ENCODE measurements at regions not wholly inside any gene's neighbourhood (a gene's known extent, or its start where the extent isn't known, plus 50 kb on each side); places are given as distances from the start of the nearest gene placed in this dataset.

GRCh38 chr14:51550636-51551035 lies 101.1 kb upstream of the FRMD6 start:
- Mint-ChIP-seq H3K27me3 (peaks cover 0 to 32% (median 23%) of the 10 kb centered on the region in 5 donors), H3K4me1 (no peaks in the 10 kb centered on the region), H3K36me3 (no peaks in the 10 kb centered on the region), H3K9me3 (no peaks in the 10 kb centered on the region), H3K27ac (no peak overlapping the region), H3K4me3 (no peak overlapping the region)
- ChIA-PET CTCF (no interaction called here), POLR2A (no interaction called here)
- Histone ChIP-seq H3K9me3 (ENCODE audit: control insufficient read depth in 2 of 3, low read length in 3 of 3) (no peaks in the 10 kb centered on the region), H3K27ac (ENCODE audit: low read depth, low read length) (no peak overlapping the region), H3K27me3 (ENCODE audit: control insufficient read depth in 2 of 2, insufficient read depth in 2 of 2, low read length in 2 of 2) (no peaks in the 10 kb centered on the region), H3K4me3 (ENCODE audit: low read length) (no peak overlapping the region), H3K36me3 (ENCODE audit: control insufficient read depth in 2 of 3, insufficient read depth in 3 of 3, low read length in 3 of 3) (no peaks in the 10 kb centered on the region), H3K4me1 (ENCODE audit: control insufficient read depth in 2 of 2, insufficient read depth in 2 of 2, low read length in 2 of 2) (no peaks in the 10 kb centered on the region)
- DNase-seq = no peak
- ATAC-seq = no peak
- intact Hi-C loops (cut with micrococcal nuclease) = loop anchor here in 1 of 2 donors (10.0 kb wide), 1 partner anchor 234 kb away; no protein-coding TSS in a partner anchor

GRCh38 chr14:51552275-51552674 lies 99.4 kb upstream of the FRMD6 start:
- Histone ChIP-seq H3K36me3 (ENCODE audit: control insufficient read depth in 2 of 3, insufficient read depth in 3 of 3, low read length in 3 of 3) (no peaks in the 10 kb centered on the region), H3K27me3 (ENCODE audit: control insufficient read depth in 2 of 2, insufficient read depth in 2 of 2, low read length in 2 of 2) (no peaks in the 10 kb centered on the region), H3K27ac (ENCODE audit: low read depth, low read length) (no peak overlapping the region), H3K4me1 (ENCODE audit: control insufficient read depth in 2 of 2, insufficient read depth in 2 of 2, low read length in 2 of 2) (no peaks in the 10 kb centered on the region), H3K9me3 (ENCODE audit: control insufficient read depth in 2 of 3, low read length in 3 of 3) (no peaks in the 10 kb centered on the region), H3K4me3 (ENCODE audit: low read length) (no peak overlapping the region)
- Mint-ChIP-seq H3K27me3 (peaks cover 10 to 30% (median 20%) of the 10 kb centered on the region in 5 donors), H3K36me3 (no peaks in the 10 kb centered on the region), H3K27ac (no peak overlapping the region), H3K9me3 (no peaks in the 10 kb centered on the region), H3K4me1 (no peaks in the 10 kb centered on the region), H3K4me3 (no peak overlapping the region)
- ChIA-PET CTCF (no interaction called here), POLR2A (no interaction called here)
- intact Hi-C loops (cut with micrococcal nuclease) = loop anchor here in 1 of 2 donors (10.0 kb wide), 1 partner anchor 233 kb away; no protein-coding TSS in a partner anchor
- ATAC-seq = no peak
- no peak for DNase-seq

- Histone ChIP-seq H3K9me3 (ENCODE audit: control insufficient read depth in 2 of 3, low read length in 3 of 3) (no peaks in the 10 kb centered on the region), H3K36me3 (ENCODE audit: control insufficient read depth in 2 of 3, insufficient read depth in 3 of 3, low read length in 3 of 3) (no peaks in the 10 kb centered on the region), H3K4me1 (ENCODE audit: control insufficient read depth in 2 of 2, insufficient read depth in 2 of 2, low read length in 2 of 2) (no peaks in the 10 kb centered on the region), H3K27me3 (ENCODE audit: control insufficient read depth in 2 of 2, insufficient read depth in 2 of 2, low read length in 2 of 2) (no peaks in the 10 kb centered on the region), H3K4me3 (ENCODE audit: low read length) (no peak overlapping the region), H3K27ac (ENCODE audit: low read depth, low read length) (no peak overlapping the region)
- ChIA-PET CTCF (interaction anchor here (1.2 kb wide), 1 partner anchor 15 kb away, joined by 3 read pairs; no protein-coding TSS in a partner anchor), POLR2A (no interaction called here)
- Mint-ChIP-seq H3K9me3 (no peaks in the 10 kb centered on the region), H3K4me3 (no peak overlapping the region), H3K27ac (no peak overlapping the region), H3K36me3 (no peaks in the 10 kb centered on the region), H3K4me1 (no peaks in the 10 kb centered on the region), H3K27me3 (peaks cover 12 to 28% (median 16%) of the 10 kb centered on the region in 5 donors)
- intact Hi-C loops (cut with micrococcal nuclease) = loop anchor here in 1 of 2 donors (10.0 kb wide), 1 partner anchor 232 kb away; no protein-coding TSS in a partner anchor
- ATAC-seq (no peak), DNase-seq (no peak)
These were observed 98.8 kb upstream of the FRMD6 start for GRCh38 chr14:51552768-51553404.

- POLR2A ChIA-PET = no interaction called here
- no peak overlapping the region for H3K4me3 ChIP-seq (ENCODE audit: low read length)
- H3K27ac ChIP-seq (ENCODE audit: low read depth, low read length) = no peak overlapping the region
- no peak overlapping the region for H3K4me3 Mint-ChIP-seq
- no peaks in the 10 kb centered on the region for H3K36me3 ChIP-seq (ENCODE audit: control insufficient read depth in 2 of 3, insufficient read depth in 3 of 3, low read length in 3 of 3)
- H3K4me1 ChIP-seq (ENCODE audit: control insufficient read depth in 2 of 2, insufficient read depth in 2 of 2, low read length in 2 of 2) = no peaks in the 10 kb centered on the region
- H3K27ac Mint-ChIP-seq = no peak overlapping the region
- H3K27me3 ChIP-seq (ENCODE audit: control insufficient read depth in 2 of 2, insufficient read depth in 2 of 2, low read length in 2 of 2) = no peaks in the 10 kb centered on the region
- H3K4me1 Mint-ChIP-seq = no peaks in the 10 kb centered on the region
- H3K36me3 Mint-ChIP-seq = no peaks in the 10 kb centered on the region
- no peaks in the 10 kb centered on the region for H3K9me3 Mint-ChIP-seq
- no peaks in the 10 kb centered on the region for H3K9me3 ChIP-seq (ENCODE audit: control insufficient read depth in 2 of 3, low read length in 3 of 3)
- H3K27me3 Mint-ChIP-seq = peaks cover 11 to 24% (median 12%) of the 10 kb centered on the region in 5 donors
- CTCF ChIA-PET = interaction anchor here (1.0 to 1.8 kb wide), 3 partner anchors 9 to 222 kb away, joined by 3 to 6 read pairs (median 4); partner anchors contain the start of gene FRMD6
- DNase-seq (no peak), ATAC-seq (no peak)
- intact Hi-C loops (cut with micrococcal nuclease) = loop anchor here (2.0 to 10.0 kb wide), 2 partner anchors 230 to 422 kb away; no protein-coding TSS in a partner anchor
These were observed 97.3 kb upstream of the FRMD6 start for GRCh38 chr14:51554339-51554920.

GRCh38 chr14:51554953-51555352 lies 96.8 kb upstream of the FRMD6 start:
- no peak overlapping the region for H3K4me3 Mint-ChIP-seq

GRCh38 chr14:51561141-51561540 lies 90.6 kb upstream of the FRMD6 start:
- Mint-ChIP-seq H3K27ac (no peak overlapping the region), H3K4me3 (no peak overlapping the region), H3K4me1 (peaks cover 3 to 15% (median 8%) of the 10 kb centered on the region in 7 donors), H3K27me3 (peaks cover 0 to 17% (median 8%) of the 10 kb centered on the region in 5 donors), H3K36me3 (no peaks in the 10 kb centered on the region), H3K9me3 (no peaks in the 10 kb centered on the region)
- Histone ChIP-seq H3K27me3 (ENCODE audit: control insufficient read depth in 2 of 2, insufficient read depth in 2 of 2, low read length in 2 of 2) (no peaks in the 10 kb centered on the region), H3K36me3 (ENCODE audit: control insufficient read depth in 2 of 3, insufficient read depth in 3 of 3, low read length in 3 of 3) (no peaks in the 10 kb centered on the region), H3K9me3 (ENCODE audit: control insufficient read depth in 2 of 3, low read length in 3 of 3) (no peaks in the 10 kb centered on the region), H3K4me1 (ENCODE audit: control insufficient read depth in 2 of 2, insufficient read depth in 2 of 2, low read length in 2 of 2) (no peaks in the 10 kb centered on the region), H3K4me3 (ENCODE audit: low read length) (no peak overlapping the region), H3K27ac (ENCODE audit: low read depth, low read length) (no peak overlapping the region)
- ChIA-PET POLR2A (no interaction called here), CTCF (no interaction called here)
- intact Hi-C loops (cut with micrococcal nuclease) = no loop called here
- ATAC-seq = no peak
- DNase-seq = no peak

More at GRCh38 chr14:51554953-51555352, 96.8 kb upstream of the FRMD6 start:
- Histone ChIP-seq H3K27me3 (ENCODE audit: control insufficient read depth in 2 of 2, insufficient read depth in 2 of 2, low read length in 2 of 2) (no peaks in the 10 kb centered on the region), H3K27ac (ENCODE audit: low read depth, low read length) (no peak overlapping the region), H3K9me3 (ENCODE audit: control insufficient read depth in 2 of 3, low read length in 3 of 3) (no peaks in the 10 kb centered on the region), H3K4me1 (ENCODE audit: control insufficient read depth in 2 of 2, insufficient read depth in 2 of 2, low read length in 2 of 2) (no peaks in the 10 kb centered on the region), H3K36me3 (ENCODE audit: control insufficient read depth in 2 of 3, insufficient read depth in 3 of 3, low read length in 3 of 3) (no peaks in the 10 kb centered on the region), H3K4me3 (ENCODE audit: low read length) (no peak overlapping the region)
- no peaks in the 10 kb centered on the region for H3K9me3 Mint-ChIP-seq
- ChIA-PET POLR2A (no interaction called here), CTCF (interaction anchor here (1.0 to 1.8 kb wide), 4 partner anchors 9 to 225 kb away, joined by 3 to 6 read pairs (median 4); partner anchors contain the start of gene FRMD6)
- H3K4me1 Mint-ChIP-seq = no peaks in the 10 kb centered on the region
- peaks cover 11 to 24% (median 12%) of the 10 kb centered on the region in 5 donors for H3K27me3 Mint-ChIP-seq
- no peak for ATAC-seq
- no peaks in the 10 kb centered on the region for H3K36me3 Mint-ChIP-seq
- intact Hi-C loops (cut with micrococcal nuclease) = loop anchor here (1.0 to 10.0 kb wide), 5 partner anchors 97 to 422 kb away; no protein-coding TSS in a partner anchor
- no peak for DNase-seq
- H3K27ac Mint-ChIP-seq = no peak overlapping the region

Data from naive thymus-derived CD4-positive, alpha-beta T cell (primary cell).